Embryonic facial prominence (tissue), 1 donor: ENCODE measurements at regions not wholly inside any gene's neighbourhood (a gene's known extent, or its start where the extent isn't known, plus 50 kb on each side); places are given as distances from the start of the nearest gene placed in this dataset.
"Not testable (repeated sequence)": the region's sequence is repeated elsewhere in the genome, so short reads cannot be mapped to it uniquely, and the experiment has no call there.

Source experiments
- DNase-seq: peaks from one replicate; pipeline ENCODE4 v3.0.0-alpha.2; 2016; ENCODE audit errors: extremely low spot score

DNA sequence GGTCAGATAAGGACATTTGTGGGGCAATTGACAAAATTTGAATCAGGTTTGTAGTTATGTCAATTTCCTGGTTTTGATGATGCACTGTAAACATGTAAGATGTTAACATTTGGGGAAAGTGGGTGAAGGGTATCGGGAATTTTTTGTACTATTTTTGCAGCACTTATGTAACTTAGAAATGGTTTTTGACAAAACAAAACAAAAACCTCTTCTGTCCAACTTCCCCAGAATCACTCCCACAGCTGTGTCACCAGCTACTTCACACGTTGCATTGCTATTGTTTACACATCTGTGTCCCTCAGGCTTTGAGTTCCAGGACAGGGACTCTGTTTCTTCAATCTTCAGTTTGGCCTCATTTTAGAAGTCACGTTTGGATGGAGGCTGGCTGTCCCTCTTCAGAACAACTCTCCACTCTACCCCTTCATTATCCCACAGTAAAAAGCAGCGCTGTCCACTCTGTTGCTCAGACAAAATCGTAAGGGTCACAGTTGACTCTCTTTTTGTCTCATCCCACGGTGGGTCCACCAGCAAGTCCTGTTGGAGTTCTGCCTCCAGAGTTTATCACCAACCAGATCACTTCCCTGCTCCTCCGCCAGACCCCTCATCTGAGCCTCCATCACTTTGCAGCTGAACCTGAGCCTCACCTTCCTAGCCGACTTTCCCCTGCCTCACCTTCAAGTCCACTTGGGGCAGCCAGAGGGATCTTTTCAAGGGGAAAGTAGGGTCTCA lies 63.2 kb downstream of the NENF start:
- DNase-seq, result no peak

DNA sequence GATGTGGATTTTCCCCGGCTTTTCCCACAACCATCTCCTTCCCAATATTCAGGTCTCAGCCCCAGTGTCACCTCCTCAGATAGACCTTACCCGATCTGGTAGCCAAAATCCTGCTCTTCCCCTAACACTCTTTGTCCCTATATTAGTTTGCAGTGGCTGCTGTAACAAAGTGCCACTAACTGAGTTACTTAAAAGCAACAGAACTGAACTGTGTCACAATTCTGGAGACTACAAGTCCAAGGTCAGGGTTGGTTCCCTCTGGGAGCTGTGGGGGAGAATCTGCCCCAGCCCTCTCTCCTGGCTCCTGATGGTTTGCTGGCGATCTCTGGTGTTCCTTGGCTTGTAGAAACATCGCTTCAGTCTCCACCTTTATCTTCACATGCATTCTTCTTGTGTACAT lies 64.0 kb downstream of the NENF start:
- DNase-seq, result no peak

DNA sequence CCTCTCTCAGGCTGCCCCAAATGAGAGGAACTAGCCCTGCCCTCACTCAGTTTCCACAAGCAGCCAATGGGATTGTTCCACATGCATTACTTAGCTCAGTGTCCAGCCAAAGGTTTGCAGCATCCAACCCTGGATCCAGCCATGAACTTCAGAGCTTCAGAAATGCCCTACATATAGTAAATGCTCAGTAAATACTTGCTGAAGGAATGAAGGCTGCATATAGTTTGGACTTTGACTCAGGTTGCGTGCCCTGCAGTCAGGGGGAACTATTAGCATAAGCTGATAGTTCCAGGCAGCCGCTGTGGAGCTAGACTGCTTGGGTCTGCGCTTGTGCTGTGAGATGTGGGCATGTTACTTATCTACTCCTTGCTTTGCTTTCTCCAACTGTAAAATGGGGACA lies 64.8 kb downstream of the NENF start:
- no peak for DNase-seq

DNA sequence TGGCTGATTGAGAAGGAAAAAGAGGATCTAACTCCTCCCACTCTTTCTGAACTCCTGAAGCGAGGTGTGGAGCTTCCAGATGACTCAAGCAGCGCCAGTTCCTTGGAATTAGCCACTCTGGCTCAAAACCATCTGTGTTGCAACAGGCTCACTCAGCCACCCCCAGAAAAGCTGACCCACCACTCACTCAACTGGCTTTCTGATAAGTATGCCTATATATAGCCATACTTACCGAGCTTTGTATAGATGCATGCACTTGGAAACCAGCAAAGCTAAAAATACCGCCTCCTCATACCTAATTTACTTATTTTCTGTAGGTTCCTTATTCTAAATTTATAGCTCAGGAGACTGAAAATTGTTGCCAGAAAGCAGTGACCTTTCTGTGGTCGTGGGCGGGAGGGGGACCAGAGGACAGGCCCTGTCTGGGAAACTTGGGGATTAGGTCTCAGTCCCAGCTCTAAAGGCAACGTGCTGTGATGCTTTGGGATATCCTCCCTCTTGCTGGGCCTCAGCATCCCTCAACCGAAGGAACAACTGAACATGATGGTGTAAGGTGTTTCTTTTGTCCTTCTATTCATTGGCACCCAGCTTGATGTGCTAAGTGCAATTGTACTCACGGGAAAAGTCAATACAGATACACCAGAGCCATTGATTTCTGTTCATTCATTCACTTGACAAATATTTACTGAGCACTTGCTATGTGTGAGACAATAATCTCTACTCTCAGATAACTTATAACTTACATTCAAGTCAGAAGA lies 65.7 kb downstream of the NENF start:
- no peak for DNase-seq

DNA sequence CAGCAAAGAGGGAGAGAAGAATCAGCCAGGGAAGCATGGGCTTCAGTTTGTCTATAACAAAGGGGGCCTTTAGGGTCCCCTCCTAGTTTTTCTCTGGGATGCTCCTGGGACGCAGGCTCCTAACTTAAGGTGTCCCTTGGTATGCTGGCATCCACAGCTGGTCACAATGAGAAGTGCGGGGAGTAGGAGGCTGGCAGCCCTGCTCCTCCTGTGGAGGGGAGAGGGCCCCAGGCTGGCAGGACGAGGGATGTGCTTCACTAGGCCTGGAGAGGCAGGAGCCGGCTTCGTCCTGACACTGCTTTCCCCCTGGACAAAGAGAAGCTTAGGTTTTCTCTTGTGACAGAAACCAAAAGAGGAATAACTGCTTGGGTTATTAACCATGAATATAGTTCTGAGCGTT lies 67.6 kb downstream of the NENF start:
- DNase-seq, result no peak

DNA sequence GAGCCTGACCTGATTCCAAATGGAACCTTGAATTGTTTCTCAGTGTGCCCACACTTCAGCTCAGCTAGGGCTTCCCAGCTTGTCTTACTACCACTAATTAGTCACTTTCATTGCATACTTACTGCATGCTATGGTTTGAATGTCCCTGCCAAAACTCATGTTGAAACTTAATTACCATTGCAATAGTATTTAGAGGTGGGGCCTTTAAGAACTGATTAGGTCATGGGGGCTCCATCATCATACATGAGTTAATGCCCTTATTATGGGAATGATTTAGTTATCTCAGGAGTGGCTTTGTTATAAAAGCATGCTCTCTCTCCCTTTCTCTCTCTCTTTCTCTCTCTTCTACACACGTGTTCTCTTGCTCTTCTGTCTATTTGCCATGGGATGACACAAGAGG lies 68.3 kb downstream of the NENF start:
- DNase-seq, result no peak

DNA sequence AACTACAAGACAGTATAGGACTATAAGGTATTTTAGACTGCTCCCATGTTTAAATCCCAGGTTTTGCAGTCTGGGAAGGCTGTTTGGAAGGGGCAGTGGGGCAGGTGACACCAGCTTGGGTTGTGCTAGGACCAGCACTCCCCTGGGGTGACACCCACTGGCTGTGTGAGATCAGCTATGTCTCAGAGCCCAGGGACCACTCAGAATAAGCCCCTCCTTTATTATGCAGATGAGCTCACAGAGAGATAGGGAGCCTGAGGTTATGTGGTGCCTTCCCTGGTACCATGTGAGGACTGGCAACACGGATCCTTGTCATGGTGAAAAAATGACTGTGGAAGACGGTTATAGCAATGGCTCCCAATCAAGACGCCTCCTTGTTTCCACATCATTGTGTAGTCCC lies 71.0 kb downstream of the NENF start:
- no peak for DNase-seq

DNA sequence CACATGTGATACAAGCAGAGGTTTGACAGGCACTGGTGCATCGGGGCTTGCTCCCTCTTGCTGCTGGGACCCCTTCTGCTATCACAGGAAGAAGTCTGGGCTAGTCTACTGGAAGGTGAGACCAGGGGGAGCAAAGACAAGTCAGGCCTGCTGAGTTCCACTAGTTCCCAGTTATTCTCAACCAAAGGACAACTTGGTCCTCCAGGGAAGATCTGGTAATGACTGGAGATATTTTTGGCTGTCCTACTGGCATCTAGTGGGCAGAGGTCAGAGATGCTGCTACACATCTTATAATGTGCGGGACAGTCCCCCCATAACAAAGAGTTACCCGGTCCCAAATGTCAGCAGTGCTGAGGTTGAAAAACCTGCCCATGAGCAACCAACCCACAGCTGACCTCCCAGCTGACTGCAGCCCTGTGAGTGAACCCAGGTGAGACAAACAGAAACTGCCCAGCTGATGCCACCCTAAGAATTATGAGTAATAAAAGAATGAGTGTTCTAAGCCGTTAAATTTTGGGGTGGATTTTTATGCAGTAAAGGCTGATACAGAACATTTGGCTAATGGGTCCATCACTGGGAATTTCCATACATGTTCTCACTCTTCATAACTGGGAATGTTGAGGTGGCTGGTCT lies 71.6 kb downstream of the NENF start:
- no peak for DNase-seq

DNA sequence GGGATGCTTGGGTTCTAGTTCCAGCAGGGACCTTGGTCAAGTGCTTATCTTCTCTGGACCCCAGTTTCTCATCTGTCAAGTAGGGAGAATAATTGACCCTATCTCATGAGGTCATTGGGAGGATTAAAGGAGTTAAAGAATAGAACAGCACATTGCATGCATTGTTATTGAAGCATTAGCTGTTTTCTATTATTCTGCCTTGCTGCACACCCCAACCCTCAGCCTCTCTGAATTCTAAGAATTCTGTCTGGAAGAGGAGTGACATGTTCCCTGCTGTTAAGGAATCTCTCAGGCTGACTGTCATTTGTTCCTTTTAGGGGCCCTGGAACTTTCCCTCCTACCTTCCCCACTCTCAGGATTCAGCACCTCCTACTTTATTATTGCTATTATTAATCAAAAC lies 73.9 kb downstream of the NENF start:
- no peak for DNase-seq

DNA sequence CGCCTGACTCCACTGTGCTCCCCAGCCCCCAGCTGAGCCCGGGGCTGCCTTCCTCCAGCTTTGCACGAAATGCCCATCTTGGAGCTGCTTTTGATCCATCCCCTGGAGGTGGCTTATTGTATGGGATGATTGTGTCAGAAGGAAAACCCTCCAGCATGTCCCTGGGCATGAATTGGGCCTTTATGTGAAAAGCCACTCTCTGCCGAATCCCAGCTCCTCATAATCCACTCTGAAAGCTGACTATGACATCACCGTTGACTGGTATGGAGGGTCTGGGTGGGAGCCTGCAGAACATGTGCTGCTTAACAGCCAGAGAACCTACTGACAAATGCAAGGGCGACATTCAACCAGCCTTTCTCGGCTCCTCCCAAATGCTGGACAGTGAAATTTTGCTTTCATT lies 74.6 kb downstream of the NENF start:
- no peak for DNase-seq

DNA sequence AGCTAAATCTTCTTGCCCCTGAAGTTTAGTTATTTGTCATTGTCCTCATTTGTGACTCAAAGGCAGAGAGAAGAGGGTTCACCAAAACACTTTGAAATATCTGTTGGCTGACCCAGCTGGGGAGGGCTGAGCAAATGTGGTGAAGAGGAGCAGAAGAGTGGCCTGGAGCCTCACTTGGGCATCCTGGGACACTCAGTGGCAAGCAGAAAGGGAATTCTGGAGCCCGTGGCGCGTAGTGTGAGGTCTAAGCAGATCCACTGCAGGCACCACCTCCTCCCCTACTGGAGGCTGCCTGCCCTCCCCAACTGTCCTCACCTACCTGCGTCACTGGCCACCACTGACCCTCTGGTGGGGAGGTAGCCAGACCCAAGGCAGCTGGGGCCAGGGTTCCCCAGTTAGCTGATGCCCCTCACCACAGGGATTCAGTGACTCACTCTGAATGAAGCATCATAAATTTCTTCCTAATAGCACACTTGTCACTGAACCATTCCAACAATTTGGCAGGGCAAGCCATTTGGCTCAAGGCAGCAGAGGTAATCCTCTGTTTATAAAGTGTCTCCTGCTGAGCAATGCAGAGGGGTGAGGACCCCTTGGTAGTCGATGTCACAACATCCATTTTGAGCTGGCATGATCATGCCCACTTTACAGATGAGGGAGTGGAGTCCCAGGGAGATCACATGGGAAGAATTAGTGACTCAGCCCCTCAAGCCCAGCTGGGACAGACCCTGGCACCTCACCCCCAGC lies 80.3 kb downstream of the NENF start:
- DNase-seq, result no peak

DNA sequence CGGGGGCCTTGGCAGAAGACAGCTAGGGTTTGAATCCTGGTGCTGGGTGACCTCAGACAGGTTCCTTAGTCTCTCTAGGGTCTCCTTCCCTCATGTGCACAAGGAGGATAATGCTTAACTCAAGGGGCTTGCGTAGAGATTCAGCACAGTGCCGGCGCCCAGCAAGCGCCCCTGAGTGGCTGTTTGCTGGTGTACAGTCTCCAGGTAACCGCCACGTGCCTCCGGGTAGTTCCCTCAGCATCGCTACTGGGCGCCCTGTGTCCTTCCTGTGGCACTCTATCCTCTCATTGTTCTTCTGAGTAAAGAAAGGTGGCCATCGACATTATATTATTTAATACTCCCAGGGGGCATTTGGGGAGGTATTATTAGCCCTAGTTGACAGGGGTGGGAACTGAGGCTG lies 80.9 kb downstream of the NENF start:
- no peak for DNase-seq

DNA sequence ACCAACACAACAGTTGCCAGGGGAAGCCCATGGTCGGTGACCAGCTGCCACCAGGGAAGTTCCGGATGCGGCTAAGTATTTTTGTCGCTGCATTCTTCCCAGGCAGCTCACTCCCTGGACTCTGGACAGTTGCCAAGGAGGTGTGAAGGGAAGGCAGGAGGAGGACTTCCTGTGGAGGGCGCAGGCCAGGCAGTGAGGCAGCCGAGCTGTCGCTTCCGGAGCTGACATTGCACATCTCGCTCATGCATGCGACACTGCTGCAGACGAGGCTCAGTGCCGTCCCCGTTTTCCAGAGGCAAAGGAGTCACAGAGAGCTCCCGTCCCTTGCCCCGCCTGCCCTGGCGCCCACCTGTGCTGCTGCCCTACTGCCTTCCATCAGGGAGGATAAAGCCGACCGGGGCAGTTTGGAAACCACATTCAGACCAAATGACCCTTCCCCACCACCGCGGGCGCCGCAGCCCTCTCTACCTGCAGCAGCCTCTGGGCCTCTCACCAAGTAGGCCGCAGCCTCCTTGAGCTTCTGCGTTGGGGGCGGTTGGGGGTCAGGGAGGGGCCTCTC lies 81.4 kb downstream of the NENF start:
- no peak for DNase-seq

DNA sequence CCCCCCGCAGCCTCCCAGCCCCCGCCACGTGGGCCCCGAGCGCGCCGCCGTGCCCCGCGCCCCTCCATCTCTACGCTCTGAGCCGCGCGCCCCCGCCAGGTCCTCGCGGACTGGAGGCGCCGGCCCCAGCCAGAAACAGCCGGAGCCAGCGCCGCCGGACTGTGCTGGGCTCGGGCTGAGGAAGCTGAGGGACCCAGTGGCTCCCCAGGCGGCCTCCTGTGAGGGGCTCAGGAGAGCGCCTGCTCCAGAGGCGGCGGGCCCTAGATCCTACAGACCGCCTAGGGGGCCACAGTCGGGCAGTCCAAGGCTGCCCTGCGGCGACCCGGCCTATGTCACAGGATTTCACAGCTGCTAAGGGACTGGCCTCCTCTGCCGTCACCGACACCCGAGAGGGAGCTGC lies 82.1 kb downstream of the NENF start:
- no peak for DNase-seq

DNA sequence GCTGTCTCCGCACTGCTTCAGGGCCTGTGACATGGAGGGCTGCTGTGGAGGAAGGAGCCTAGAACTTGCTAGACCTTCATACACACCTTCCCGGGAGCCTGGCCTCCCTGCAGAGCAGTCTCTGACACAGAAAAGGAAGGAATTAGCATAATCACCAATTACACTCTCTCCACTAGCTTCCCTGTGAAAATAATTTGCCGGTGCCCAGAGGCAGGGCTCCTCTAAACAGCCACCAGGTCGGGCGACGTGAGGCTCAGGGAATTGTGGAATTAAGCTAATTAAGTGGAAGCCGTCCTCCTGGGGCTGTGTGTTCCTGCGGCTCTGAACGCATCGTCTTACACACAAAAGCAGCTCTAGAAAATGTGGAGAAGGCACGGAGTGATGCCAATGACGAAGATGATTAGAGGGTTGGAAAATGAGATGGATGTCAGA lies 82.6 kb downstream of the NENF start:
- DNase-seq, result no peak

DNA sequence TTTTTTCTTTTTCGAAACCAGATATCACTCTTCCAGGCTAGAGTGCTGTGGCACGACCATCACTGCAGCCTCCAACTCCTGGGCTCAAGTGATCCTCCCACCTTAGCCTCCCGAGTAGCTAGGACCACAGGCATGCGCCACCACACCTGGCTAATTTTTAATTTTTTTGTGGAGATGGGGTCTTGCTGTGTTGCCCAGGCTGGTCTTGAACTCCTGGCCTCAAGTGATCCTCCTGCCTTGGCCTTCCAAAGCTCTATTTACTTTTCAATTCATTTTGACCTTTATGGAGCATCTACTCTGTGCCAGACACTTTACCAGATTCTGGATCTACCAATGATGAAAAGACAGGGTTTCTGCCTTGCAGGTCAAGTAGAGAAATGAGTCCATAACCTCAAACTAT lies 83.3 kb downstream of the NENF start:
- not testable (repeated sequence) for DNase-seq

DNA sequence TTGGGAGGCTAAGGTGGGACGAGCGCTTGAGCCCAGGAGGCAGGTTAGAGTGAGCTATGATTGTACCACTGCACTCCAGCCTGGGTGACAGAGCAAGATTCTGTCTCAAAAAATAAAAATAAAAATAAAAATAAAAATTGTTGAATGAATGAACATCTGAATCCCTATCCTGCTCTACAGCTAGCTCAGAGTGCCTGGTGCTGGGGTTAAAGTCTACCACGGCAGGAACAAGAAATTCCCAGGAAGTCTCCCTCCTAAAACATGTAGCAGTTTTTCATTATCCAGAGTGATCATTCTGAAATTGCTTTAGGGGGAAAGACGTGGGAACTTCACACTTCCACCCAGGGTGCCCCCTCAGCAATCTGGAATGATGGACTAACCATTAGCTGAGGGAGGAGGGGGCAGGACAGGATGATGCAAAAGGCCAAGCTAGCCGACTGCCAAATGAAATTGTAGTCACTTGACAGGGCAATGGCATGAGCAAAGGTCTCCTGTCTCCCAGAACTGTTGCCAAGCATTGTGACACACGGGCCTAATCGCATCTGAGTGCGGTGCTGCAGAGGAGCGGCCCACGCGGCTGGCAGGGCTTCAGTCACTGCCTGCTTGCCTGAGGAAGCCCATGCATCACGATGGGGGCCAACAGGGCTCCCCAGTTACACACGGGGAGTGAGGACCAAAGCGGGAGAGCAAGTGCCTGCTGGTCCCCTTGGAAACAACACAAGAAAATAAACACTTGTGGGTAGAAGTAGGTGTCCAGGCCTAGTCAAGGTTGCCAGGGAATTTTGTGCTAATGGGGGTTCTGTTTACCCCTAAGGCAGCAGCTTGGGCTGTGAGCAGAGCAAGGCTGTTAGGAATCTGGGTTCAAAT lies 85.7 kb downstream of the NENF start:
- no peak for DNase-seq

DNA sequence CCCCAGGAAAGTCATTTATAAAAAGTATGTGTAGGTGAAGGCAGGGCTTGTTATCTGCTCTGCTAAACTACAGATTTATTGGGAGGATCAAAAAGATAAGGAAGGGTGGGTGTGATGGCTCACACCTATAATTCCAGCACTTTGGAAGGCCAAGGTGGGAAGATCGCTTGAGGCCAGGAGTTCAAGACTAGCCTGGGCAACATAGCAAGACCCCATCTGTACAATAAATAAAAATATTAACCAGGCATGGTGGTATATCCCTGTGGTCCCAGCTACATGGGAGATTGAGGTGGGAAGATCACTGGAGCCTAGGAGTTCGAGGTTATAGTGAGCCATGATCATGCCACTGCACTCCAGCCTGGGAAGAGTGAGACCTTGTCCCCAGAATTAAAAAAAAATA lies 86.4 kb downstream of the NENF start:
- DNase-seq, result no peak

DNA sequence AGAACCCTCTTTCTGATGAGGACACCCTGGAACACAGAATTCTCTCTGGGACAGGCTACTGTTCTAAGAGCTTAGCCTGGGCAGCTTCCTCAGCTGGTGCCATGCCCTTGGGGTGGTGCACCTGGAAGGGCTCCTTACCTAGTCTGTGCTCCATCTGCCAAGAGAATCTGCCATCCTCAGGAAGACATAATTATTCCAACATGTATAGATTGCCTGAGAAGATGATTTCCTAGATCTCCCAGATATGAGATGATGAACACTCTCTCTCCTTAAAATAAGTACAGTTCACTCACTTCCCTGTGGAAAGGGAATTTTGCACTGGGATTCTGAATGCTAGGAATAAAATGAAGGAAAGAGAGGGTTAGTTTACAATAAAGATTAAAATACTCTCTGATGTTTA lies 87.6 kb downstream of the NENF start:
- no peak for DNase-seq

DNA sequence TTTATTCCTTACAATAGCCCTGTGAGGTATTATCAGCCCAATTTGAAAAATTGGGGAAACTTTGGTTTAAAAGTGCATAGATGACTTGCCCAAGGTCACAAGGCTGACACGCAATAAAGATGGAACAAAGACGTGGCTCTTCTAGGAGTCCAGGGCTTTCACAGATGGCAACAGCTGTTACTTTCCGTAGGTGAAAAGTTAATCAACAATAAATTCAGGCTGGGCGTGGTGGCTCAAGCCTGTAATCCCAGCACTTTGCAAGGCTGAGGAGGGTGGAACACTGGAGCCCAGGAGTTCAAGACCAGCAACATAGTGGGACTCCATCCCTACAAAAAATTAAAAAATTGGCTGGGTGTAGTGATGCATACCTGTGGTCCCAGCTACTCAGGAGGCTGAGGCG lies 87.8 kb upstream of the ATF3 start:
- no peak for DNase-seq

DNA sequence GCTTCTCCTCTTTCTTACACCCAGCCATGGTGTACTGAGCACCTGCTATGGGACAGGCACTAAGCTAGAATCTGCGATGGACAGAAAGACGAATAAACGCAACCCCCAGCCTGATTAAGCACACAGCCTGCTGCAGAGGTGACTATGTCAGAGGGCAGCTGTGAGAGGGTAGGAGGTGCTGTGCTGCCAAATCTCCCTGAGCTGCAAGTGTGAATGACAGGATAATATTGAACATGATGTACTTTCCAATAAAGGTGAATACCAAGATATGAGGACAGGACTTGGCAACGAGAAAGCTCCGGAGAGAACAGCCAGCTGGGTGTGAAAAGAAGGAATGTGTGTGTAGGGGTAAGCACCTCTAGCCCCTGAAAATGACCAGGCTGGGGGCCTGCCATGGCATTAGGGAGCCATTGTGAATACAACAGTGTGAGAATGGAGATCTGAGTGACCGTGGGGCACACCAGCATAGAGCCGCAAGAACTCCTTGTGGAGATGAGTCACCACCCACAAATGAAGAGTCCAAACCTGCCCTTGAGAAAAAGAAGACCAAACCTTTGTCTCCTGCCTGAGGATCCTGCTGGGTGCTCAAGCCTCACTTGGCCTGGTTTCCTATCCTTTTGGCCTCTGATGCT lies 83.0 kb upstream of the ATF3 start:
- DNase-seq, result no peak
